Kidney epithelial cell (primary cell): ENCODE measurements at regions not wholly inside any gene's neighbourhood (a gene's known extent, or its start where the extent isn't known, plus 50 kb on each side); places are given as distances from the start of the nearest gene placed in this dataset.

Experiments
- DNase-seq: peaks from one replicate; pipeline ENCODE4 v3.0.0-alpha.2; 2010; ENCODE audit warnings: low read depth
- H3K27me3 ChIP-seq: 2 replicates; pipeline ENCODE4 v1.6.0; 2011; ENCODE audit warnings: low read length; ENCODE audit not compliant: control insufficient read depth, insufficient read depth
- H3K36me3 ChIP-seq: 2 replicates; pipeline ENCODE4 v1.5.1; 2011; ENCODE audit warnings: low read length; ENCODE audit not compliant: control insufficient read depth, insufficient read depth
- H3K4me3 ChIP-seq: 2 replicates; pipeline ENCODE4 v1.5.1; 2011; ENCODE audit warnings: low read depth, mild to moderate bottlenecking, control low read depth, low read length
- TF ChIP-seq, protein P1 (sequence below): IDR thresholded peaks from 2 replicates; pipeline ENCODE4 v1.5.1; 2011; ENCODE audit warnings: mild to moderate bottlenecking, moderate library complexity, low read length, control low read depth, inconsistent platforms; ENCODE audit not compliant: insufficient read depth, poor library complexity, severe bottlenecking

DNA sequence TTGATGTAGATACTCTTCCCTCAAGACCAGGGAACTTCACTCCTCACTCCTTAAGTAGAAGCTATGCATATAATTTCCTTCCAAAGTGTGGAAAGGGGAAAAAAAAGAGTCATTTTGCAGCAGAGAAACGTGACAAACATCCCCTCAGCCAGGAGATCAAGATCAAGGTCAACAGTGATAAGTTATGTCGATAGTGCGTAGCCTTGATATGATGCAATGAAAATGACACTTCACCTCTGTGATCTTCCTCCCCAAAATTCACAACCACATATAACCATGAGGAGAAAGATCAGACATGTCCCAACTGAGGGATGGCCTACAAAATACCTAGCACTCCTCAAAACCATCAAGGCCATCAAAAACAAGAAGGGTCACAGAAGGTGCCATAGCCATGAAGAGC, 160.4 kb upstream of the MYLIP start:
- no peak overlapping the region for H3K4me3 ChIP-seq
- H3K36me3 ChIP-seq, result no peaks in the 10 kb centered on the region
- no peak for DNase-seq
- H3K27me3 ChIP-seq, result no peaks in the 10 kb centered on the region
- TF ChIP-seq, protein P1, sequence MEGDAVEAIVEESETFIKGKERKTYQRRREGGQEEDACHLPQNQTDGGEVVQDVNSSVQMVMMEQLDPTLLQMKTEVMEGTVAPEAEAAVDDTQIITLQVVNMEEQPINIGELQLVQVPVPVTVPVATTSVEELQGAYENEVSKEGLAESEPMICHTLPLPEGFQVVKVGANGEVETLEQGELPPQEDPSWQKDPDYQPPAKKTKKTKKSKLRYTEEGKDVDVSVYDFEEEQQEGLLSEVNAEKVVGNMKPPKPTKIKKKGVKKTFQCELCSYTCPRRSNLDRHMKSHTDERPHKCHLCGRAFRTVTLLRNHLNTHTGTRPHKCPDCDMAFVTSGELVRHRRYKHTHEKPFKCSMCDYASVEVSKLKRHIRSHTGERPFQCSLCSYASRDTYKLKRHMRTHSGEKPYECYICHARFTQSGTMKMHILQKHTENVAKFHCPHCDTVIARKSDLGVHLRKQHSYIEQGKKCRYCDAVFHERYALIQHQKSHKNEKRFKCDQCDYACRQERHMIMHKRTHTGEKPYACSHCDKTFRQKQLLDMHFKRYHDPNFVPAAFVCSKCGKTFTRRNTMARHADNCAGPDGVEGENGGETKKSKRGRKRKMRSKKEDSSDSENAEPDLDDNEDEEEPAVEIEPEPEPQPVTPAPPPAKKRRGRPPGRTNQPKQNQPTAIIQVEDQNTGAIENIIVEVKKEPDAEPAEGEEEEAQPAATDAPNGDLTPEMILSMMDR, result no peak

DNA sequence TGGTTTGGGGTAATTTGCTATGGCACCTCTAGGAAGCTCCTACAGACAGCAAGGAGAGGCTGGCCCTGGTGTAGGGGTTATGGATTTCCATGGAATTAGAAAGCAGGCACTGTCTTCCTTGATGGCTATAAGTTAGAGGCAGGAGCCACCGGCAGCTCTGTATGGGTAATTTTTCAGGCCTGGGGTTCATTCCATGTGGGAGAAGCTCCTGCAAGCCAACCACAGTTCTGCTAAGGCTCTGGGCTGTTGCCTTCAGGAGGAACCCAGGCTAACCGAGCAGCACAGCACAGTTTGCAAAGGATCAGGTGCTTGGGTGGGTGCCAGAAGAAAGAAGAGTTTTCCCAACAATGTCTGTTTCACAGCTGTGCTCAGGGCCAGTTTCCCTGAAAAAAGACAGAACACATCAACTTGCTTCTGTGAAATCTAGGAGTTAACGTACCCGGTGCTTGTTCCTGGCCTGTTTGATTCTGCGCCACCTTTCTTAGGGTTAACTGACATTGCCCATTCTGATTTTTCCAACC, 162.8 kb upstream of the MYLIP start:
- Histone ChIP-seq H3K4me3 (no peak overlapping the region), H3K36me3 (no peaks in the 10 kb centered on the region), H3K27me3 (no peaks in the 10 kb centered on the region)
- DNase-seq, result no peak
- TF ChIP-seq, protein P1, result no peak

DNA sequence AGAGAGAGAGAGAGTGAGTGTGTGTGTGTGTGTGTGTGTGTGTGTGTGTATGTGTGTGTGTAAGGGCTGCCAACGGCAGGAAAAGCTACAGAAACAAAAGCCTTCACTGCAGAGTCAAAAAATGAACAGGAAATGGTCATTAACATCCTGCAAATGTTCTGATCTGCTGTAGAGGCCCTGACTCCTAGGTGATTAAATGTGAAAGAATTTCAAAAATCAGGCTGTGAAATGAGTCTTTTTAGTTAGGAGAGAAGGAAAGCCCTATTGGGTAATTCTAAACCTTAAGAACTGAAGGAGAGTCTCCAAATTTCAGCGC, 166.5 kb upstream of the MYLIP start:
- DNase-seq, result peak; percentile 61

DNA sequence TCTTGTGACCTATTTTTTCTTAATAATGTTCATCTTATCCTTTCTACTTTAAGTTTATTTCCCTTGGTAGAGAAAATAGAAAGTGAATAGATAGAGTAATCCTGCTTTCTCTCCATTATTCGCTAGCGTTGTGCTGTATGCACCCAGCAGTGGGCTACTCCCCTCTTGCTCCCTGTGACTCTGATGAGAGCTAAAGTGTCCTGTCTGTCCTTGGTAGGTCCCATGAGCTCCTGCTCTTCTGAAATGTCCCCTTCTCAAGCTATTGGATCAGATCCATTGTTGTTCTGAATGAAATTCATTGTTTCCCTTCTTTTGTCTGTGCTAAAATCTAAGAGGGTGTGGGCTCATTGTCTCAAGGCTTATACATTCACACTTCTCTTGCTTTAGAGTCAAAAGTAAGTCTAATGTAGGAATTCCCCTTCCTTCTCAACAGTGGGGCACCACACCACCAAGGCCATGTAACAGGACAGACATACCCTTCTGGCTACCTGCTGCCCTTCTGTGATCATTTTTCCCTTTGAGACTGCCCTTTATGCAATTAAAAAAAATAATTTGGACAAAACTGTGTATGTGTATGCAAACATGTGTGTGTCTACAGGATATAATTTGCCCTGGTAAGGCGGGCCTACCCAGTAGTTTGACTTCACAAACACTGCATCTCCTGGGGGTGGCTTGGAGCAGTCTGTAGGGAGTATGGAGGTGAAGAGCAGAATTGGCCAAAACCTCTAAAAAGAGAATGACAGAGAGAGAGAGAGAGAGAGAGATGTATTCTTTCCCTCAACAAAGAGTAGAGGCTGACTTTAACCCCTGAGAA, 167.0 kb upstream of the MYLIP start:
- Histone ChIP-seq H3K27me3 (no peaks in the 10 kb centered on the region), H3K4me3 (no peak overlapping the region), H3K36me3 (no peaks in the 10 kb centered on the region)
- DNase-seq, result no peak
- TF ChIP-seq, protein P1, result no peak

More for the DNA sequence above, 166.5 kb upstream of the MYLIP start:
- TF ChIP-seq, protein P1, result no peak
- H3K36me3 ChIP-seq, result no peaks in the 10 kb centered on the region
- H3K27me3 ChIP-seq, result no peaks in the 10 kb centered on the region
- no peak overlapping the region for H3K4me3 ChIP-seq

DNA sequence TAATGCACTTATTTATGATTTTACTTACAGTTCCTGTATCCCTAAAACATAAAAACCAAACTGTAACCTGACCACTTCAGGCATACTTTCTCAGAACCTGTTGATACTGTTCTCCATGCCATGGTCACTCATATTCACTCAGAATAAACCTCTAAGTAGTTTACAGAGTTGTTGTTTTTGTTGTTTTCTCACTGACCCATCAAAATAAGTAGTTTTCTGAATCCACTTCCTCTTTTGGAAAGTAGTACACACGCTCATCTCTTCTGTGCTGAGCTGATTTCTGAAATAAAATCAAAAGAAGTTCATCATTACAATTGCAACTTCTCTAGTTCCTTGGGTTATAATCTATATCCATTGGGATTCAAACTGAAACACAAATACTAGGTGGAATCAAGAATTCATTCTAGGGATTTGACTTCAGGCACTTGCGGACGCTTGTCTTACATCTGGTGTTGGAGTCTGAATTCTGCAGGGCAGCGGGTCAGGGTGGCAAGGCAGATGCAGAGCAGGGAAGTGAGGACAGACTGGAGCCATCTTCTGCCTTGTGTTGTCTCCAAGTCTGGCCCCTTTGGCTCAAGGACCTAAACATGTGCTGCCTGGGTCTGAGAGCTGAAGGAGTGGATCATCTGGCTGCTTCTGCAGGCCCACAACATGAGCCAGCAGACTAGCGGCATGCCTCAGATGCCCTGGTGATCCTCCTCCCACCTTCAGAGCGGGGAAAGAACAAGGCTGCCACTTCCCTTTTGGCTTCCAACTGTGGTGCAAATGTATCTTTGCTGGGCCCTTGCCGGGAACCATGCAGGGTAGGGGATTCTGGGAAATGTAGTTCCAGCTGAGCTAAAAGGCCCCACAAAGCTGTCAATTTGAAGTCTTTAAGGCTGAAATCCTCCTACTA, 167.9 kb upstream of the MYLIP start:
- TF ChIP-seq, protein P1, result no peak
- no peak for DNase-seq
- no peaks in the 10 kb centered on the region for H3K36me3 ChIP-seq
- no peak overlapping the region for H3K4me3 ChIP-seq
- H3K27me3 ChIP-seq, result no peaks in the 10 kb centered on the region
